ENCODE measurements at regions not wholly inside any gene's neighbourhood (a gene's known extent, or its start where the extent isn't known, plus 50 kb on each side); places are given as distances from the start of the nearest gene placed in this dataset.
"Not testable (repeated sequence)": the region's sequence is repeated elsewhere in the genome, so short reads cannot be mapped to it uniquely, and the experiment has no call there.

DNA sequence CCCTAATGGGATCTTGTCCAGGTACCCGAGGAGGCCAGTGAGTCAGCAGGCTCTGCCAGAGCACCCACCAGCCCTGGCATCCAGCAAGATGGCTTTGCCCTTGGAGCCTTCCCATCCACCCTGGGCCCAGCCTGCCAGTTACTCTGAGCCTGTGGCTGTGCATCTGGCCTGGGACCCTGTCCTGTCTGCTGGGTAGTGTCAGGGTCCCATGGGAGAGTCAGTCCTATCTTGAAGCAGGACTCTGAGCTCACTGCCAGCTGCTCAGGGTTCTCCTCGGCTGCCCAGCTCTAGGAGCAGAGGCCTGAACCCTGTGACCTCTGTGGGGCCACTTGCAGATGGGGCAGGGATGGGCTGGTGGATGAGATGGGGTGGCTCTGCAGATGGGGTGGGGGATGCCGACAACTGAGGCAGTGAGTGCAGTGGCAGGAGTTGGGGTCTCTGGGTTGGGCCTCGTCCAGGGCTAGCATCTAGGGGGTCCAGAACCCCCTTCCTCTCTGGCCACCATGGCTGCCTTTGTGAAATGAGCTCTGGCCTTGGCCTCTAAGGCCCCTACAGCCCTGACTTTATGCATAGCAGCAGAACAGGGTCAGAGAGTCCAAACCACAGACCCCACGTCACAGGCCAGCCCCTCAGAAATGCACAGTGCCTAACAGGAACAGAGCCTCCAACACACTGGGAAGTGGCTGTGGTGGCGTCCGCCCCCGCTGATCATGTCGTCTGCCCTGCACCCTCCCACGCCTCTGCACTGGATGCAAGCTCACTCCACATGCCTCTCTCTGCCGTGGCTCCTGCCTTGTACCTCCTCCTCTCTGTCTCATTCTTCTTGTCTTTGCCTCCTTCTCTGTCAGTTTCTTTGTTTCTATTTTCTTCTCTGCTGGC lies 88.1 kb upstream of the RET start:
- Mint-ChIP-seq H3K27me3 (peaks cover 3% of the 10 kb centered on the region), H3K9me3 (no peaks in the 10 kb centered on the region), H3K4me3 (no peak overlapping the region), H3K36me3 (no peaks in the 10 kb centered on the region), H3K4me1 (no peaks in the 10 kb centered on the region), H3K27ac (no peak overlapping the region)
- ATAC-seq (ENCODE audit: low read depth) (no peak), DNase-seq (ENCODE audit: low spot score in 2 of 2) (no peak)

DNA sequence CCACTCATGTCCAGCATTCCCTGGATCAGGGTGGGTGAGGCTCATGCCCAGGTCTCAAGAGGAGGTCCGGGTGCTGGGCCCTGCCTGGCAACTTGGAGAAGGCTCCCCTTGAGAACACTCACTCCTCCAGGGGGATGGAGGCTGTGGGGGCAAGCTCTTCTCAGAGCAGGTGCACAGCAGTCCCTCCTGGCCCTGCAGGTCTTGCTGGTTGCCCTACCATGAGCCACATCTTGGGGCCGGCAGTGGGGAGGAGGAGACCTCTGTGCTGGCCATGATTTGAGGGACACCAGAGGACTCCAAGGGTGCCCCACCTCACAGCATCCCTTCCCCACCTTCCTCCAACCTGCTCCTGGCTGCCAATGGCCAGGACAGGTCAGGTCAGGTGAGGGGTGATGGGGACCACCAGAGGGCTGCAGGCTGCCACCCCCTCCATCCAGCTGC lies 87.4 kb upstream of the RET start:
- no peak for DNase-seq (ENCODE audit: low spot score in 2 of 2)
- H3K27ac Mint-ChIP-seq = no peak overlapping the region

GRCh38 chr10:42990016-42990720 lies 86.7 kb upstream of the RET start:
- Mint-ChIP-seq H3K36me3 (no peaks in the 10 kb centered on the region), H3K9me3 (no peaks in the 10 kb centered on the region), H3K4me1 (no peaks in the 10 kb centered on the region), H3K4me3 (no peak overlapping the region), H3K27me3 (peaks cover 3% of the 10 kb centered on the region), H3K27ac (no peak overlapping the region)
- ATAC-seq (ENCODE audit: low read depth) = no peak
- no peak for DNase-seq (ENCODE audit: low spot score in 2 of 2)

More for the DNA sequence above, 87.4 kb upstream of the RET start:
- ATAC-seq (ENCODE audit: low read depth) = no peak
- no peaks in the 10 kb centered on the region for H3K36me3 Mint-ChIP-seq
- no peaks in the 10 kb centered on the region for H3K4me1 Mint-ChIP-seq
- H3K27me3 Mint-ChIP-seq = peaks cover 3% of the 10 kb centered on the region
- no peaks in the 10 kb centered on the region for H3K9me3 Mint-ChIP-seq
- no peak overlapping the region for H3K4me3 Mint-ChIP-seq

DNA sequence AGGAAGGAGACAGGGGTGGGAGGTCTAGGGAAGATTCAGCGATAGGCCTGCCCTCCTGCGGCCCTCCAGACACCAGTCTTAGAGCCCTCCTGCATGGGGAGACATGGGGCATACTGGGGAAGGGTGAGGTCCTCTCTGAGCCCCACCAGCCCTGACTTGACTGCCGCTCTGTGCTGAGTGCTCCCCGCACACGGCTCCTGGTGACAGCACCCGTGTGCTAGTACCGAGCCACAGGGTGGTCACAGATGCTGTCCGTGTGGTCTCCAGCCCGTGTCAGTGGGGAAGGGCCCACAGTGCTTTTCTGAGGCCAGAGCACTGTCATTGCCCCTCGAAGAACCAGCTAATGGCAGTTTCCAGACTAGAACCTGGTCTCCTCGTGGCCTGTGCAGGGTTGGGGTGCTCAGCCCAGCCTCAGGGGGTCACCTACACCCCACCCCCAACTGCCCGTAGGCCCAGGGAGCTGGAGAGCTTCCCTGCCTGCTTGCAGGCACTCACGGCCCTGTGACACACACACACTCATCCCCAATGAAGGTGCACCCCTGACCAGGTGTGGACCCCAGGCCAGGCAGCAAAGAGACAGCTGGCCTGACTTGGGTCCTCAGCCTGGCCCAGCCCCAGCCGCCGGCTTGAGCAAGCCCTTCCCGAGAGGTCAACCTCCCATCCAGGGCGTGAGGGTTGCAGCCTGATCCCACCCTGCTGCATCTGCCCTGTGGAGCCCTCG lies 86.0 kb upstream of the RET start:
- peaks cover 3% of the 10 kb centered on the region for H3K27me3 Mint-ChIP-seq
- DNase-seq (ENCODE audit: low spot score in 2 of 2) = no peak
- H3K27ac Mint-ChIP-seq = no peak overlapping the region
- no peaks in the 10 kb centered on the region for H3K4me1 Mint-ChIP-seq
- H3K9me3 Mint-ChIP-seq = no peaks in the 10 kb centered on the region
- no peaks in the 10 kb centered on the region for H3K36me3 Mint-ChIP-seq
- no peak for ATAC-seq (ENCODE audit: low read depth)
- no peak overlapping the region for H3K4me3 Mint-ChIP-seq

DNA sequence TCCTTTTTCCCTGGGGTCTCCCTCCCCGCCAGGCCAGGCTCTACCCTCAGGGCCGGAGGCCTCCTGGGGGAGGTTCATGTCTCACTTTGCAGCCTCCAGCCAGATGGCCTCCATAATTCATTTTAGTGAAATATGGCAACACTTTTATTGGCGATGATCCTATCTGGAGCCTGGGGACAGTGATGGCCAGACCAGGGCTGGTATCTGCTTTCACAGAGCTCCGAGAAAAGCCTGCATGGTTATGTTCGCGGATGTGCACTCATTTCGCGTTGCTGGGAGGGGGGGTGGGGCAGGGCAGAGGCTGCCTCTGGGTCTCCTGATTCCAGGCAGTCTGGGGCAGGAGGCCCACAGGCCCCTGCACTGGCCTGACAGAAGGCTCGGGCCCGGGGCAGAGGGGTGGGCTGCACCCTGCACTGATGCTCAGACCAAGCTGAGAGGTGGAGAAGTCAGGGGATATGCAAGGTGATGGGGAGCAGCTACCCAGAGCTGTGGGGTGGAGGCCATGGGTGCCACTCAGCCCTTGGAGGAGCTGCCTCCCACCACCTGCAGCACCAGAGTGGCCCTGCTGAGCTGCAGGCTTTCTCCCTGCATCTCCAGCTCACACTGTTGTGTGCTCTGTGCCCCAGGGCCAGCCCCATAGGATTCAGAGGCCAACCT lies 85.3 kb upstream of the RET start:
- no peak for ATAC-seq (ENCODE audit: low read depth)
- Mint-ChIP-seq H3K36me3 (no peaks in the 10 kb centered on the region), H3K4me1 (no peaks in the 10 kb centered on the region), H3K9me3 (no peaks in the 10 kb centered on the region), H3K4me3 (no peak overlapping the region), H3K27me3 (peaks cover 3% of the 10 kb centered on the region), H3K27ac (no peak overlapping the region)
- DNase-seq (ENCODE audit: low spot score in 2 of 2) = no peak

- ATAC-seq (ENCODE audit: low read depth) (no peak), DNase-seq (ENCODE audit: low spot score in 2 of 2) (no peak)
- H3K9me3 Mint-ChIP-seq = no peaks in the 10 kb centered on the region
- H3K4me1 Mint-ChIP-seq = no peaks in the 10 kb centered on the region
- no peak overlapping the region for H3K4me3 Mint-ChIP-seq
- H3K27ac Mint-ChIP-seq = no peak overlapping the region
- H3K27me3 Mint-ChIP-seq = peaks cover 3% of the 10 kb centered on the region
- no peaks in the 10 kb centered on the region for H3K36me3 Mint-ChIP-seq
Observed at GRCh38 chr10:42992156-42992956, 84.5 kb upstream of the RET start.

DNA sequence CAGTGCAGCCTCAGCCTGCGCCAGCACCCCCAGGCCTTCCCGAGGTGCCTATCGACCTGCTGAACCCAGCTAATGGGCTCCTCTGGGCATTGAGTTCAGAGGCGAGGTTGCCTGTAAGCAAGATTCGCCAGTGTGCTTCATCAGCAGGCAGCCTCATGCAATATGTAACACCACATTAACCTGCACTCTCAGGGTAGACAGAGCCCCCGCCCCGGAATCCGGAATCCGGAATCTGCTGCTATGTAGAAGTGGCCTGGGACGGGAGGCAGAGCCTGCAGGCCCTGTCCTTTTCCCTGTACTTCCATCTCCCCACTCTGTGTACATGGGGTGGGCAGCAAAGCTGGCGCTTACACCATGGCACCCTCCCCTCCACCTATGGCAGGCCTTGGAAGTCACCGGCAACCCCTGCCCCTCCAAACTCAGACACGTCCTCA lies 83.9 kb upstream of the RET start:
- Mint-ChIP-seq H3K27ac (no peak overlapping the region), H3K9me3 (no peaks in the 10 kb centered on the region), H3K27me3 (peaks cover 3% of the 10 kb centered on the region), H3K36me3 (no peaks in the 10 kb centered on the region), H3K4me3 (no peak overlapping the region), H3K4me1 (no peaks in the 10 kb centered on the region)
- DNase-seq (ENCODE audit: low spot score in 2 of 2) (no peak), ATAC-seq (ENCODE audit: low read depth) (no peak)

DNA sequence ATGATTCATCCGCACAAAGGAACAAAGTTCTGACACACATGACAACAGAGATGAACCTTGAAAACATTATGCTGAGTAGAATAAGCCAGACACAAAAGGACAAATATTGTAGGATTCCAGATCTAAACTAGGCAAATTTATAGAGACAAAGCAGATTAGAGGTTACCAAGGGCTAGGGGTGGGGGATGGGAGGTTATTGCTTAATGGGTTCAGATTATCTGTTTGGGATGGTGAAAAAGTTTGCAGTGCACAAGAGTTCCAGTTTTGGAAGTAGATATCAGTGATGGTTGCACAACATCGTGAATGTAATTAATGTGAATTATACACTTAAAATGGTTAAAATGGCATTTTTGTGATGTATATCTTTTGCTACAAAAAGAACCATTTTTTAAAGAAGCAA lies 82.0 kb upstream of the RET start:
- not testable (repeated sequence) for H3K4me3 Mint-ChIP-seq; H3K36me3 Mint-ChIP-seq; H3K4me1 Mint-ChIP-seq; H3K27ac Mint-ChIP-seq; H3K27me3 Mint-ChIP-seq; DNase-seq (ENCODE audit: low spot score in 2 of 2); H3K9me3 Mint-ChIP-seq; ATAC-seq (ENCODE audit: low read depth)

DNA sequence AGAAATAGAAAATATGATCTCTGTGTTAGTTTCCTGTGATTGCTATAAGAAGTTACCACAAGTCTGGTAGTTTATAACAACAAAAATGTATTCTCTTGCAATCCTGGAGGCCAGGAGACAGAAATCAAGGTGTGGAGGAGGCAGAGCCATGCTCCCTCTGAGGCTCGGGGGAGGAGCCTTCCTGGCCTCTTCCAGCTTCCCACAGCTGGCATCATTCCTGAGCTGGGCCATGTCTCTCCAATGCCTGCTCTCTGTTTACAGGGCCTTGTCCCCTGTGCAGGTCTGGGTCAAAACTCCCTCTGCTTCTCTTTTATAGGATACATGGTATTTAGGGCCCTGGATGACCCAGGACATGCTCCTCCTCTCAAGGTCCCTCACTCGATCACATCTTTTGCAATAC lies 81.3 kb upstream of the RET start:
- H3K36me3 Mint-ChIP-seq = no peaks in the 10 kb centered on the region
- no peak overlapping the region for H3K4me3 Mint-ChIP-seq
- H3K27ac Mint-ChIP-seq = no peak overlapping the region
- H3K4me1 Mint-ChIP-seq = no peaks in the 10 kb centered on the region
- peaks cover 2% of the 10 kb centered on the region for H3K27me3 Mint-ChIP-seq
- no peaks in the 10 kb centered on the region for H3K9me3 Mint-ChIP-seq
- ATAC-seq (ENCODE audit: low read depth) (no peak), DNase-seq (ENCODE audit: low spot score in 2 of 2) (no peak)

DNA sequence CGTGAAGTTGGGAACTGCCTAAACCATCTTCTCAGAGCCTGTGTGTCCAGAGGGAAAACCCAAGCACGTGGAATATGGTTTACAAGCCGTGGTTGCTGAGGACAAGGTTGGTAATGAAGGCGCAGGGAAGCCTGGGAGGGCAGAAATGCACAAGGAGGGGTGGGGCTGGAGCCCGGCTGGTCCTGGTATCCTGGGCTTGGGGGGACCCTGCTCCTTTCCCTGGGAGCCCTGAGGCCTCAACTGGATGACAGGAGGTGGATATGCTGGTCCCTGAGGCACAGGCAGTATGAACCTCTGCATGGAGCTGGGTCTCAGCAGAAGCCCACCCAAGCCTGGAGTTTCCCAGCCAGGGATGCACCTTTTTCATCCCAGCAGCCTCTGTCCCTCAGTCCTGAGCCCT lies 80.3 kb upstream of the RET start:
- no peak for DNase-seq (ENCODE audit: low spot score in 2 of 2)
- Mint-ChIP-seq H3K4me3 (no peak overlapping the region), H3K27me3 (peaks cover 2% of the 10 kb centered on the region), H3K9me3 (no peaks in the 10 kb centered on the region), H3K27ac (no peak overlapping the region), H3K36me3 (no peaks in the 10 kb centered on the region), H3K4me1 (no peaks in the 10 kb centered on the region)
- no peak for ATAC-seq (ENCODE audit: low read depth)

DNA sequence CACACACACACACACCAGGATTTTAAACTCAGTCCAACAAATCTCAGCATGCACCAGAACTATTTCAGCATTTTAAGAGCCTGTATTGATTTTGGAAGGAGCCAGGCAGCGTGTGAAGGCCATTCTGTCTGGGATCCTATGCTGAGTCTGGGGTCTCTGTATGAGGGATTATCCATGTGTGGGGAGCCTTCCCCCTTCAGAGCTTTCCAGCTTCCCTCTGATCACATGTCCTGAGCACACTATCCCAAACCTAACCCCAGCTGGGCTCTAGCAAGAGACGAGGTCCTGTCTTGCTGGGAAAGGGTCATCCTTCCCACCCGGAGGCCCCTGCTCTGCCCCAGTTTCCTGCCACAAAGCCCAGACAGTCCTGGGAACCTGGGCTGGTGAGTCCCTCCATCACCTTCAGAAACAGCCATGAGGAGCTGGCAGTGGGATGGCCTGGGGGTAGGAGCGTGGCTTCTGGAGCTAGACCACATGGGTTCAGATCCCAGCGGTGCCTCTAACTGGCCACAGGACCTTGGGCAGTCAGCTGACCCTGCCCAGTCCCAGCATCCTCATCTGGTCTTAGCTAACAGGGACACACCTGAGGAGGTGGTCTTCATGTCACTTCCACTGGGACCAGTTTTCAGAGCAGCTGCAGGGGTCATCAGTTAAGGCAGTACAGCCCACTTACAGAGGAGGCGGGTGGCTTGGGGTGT lies 79.6 kb upstream of the RET start:
- Mint-ChIP-seq H3K27me3 (peaks cover 2% of the 10 kb centered on the region), H3K4me3 (no peak overlapping the region), H3K36me3 (no peaks in the 10 kb centered on the region), H3K9me3 (no peaks in the 10 kb centered on the region), H3K27ac (no peak overlapping the region), H3K4me1 (no peaks in the 10 kb centered on the region)
- no peak for ATAC-seq (ENCODE audit: low read depth)
- DNase-seq (ENCODE audit: low spot score in 2 of 2) = no peak

DNA sequence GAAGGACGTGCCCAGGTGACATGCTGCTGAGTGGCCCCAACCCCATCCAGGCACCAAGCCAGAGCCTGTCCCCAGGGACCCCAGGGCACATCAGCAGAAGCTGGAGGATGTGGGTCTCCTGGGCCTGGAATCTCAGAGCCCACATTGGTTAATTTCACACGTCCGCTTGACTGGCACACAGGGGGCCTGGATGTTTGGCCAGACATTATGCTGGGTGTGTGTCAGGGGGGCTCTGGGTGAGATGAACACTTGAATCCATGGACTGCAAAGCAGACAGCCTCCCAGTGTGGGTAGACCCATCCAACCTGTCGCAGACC lies 79.1 kb upstream of the RET start:
- Mint-ChIP-seq H3K27ac (no peak overlapping the region), H3K36me3 (no peaks in the 10 kb centered on the region), H3K9me3 (no peaks in the 10 kb centered on the region), H3K4me1 (no peaks in the 10 kb centered on the region), H3K27me3 (peaks cover 2% of the 10 kb centered on the region), H3K4me3 (no peak overlapping the region)
- DNase-seq (ENCODE audit: low spot score in 2 of 2) (no peak), ATAC-seq (ENCODE audit: low read depth) (no peak)
